ENCODE measurements at regions not wholly inside any gene's neighbourhood (a gene's known extent, or its start where the extent isn't known, plus 50 kb on each side); places are given as distances from the start of the nearest gene placed in this dataset.

- DNase-seq (ENCODE audit: low read depth) = no peak
Observed at GRCh38 chr11:29782447-29782846, 234.4 kb downstream of the KCNA4 start.

GRCh38 chr11:29781268-29781667 lies 235.6 kb downstream of the KCNA4 start:
- DNase-seq (ENCODE audit: low read depth) = no peak

GRCh38 chr11:29780756-29781155 lies 236.1 kb downstream of the KCNA4 start:
- DNase-seq (ENCODE audit: low read depth) = no peak

- DNase-seq (ENCODE audit: low read depth) = no peak
Observed at GRCh38 chr11:29773656-29774264, 243.1 kb downstream of the KCNA4 start.

GRCh38 chr11:29756871-29757270 lies 260.0 kb downstream of the KCNA4 start:
- DNase-seq (ENCODE audit: low read depth) = no peak

- DNase-seq (ENCODE audit: low read depth) = no peak
Observed at GRCh38 chr11:29755474-29755873, 261.4 kb downstream of the KCNA4 start.

- no peak for DNase-seq (ENCODE audit: low read depth)
Observed at GRCh38 chr11:29751618-29752017, 265.2 kb downstream of the KCNA4 start.

- no peak for DNase-seq (ENCODE audit: low read depth)
Observed at GRCh38 chr11:29750392-29750791, 266.4 kb downstream of the KCNA4 start.

GRCh38 chr11:29734287-29734686 lies 282.5 kb downstream of the KCNA4 start:
- DNase-seq (ENCODE audit: low read depth) = no peak

GRCh38 chr11:29713831-29714320 lies 303.0 kb downstream of the KCNA4 start:
- DNase-seq (ENCODE audit: low read depth) = no peak

- no peak for DNase-seq (ENCODE audit: low read depth)
Observed at GRCh38 chr11:29712616-29713015, 304.2 kb downstream of the KCNA4 start.

GRCh38 chr11:29707924-29708323 lies 308.9 kb downstream of the KCNA4 start:
- no peak for DNase-seq (ENCODE audit: low read depth)

- no peak for DNase-seq (ENCODE audit: low read depth)
Observed at GRCh38 chr11:29685361-29685760, 331.5 kb downstream of the KCNA4 start.

GRCh38 chr11:29682856-29683255 lies 334.0 kb downstream of the KCNA4 start:
- no peak for DNase-seq (ENCODE audit: low read depth)

GRCh38 chr11:29679996-29680395 lies 336.8 kb downstream of the KCNA4 start:
- no peak for DNase-seq (ENCODE audit: low read depth)

- DNase-seq (ENCODE audit: low read depth) = peak; percentile 10
Observed at GRCh38 chr11:29676993-29677392, 339.8 kb downstream of the KCNA4 start.

- DNase-seq (ENCODE audit: low read depth) = no peak
Observed at GRCh38 chr11:29669310-29669709, 347.5 kb downstream of the KCNA4 start.

- no peak for DNase-seq (ENCODE audit: low read depth)
Observed at GRCh38 chr11:29657709-29658108, 359.1 kb downstream of the KCNA4 start.

GRCh38 chr11:29656597-29656996 lies 360.2 kb downstream of the KCNA4 start:
- no peak for DNase-seq (ENCODE audit: low read depth)

- DNase-seq (ENCODE audit: low read depth) = no peak
Observed at GRCh38 chr11:29645373-29645772, 371.5 kb downstream of the KCNA4 start.

GRCh38 chr11:29641201-29641600 lies 375.6 kb downstream of the KCNA4 start:
- no peak for DNase-seq (ENCODE audit: low read depth)

- no peak for DNase-seq (ENCODE audit: low read depth)
Observed at GRCh38 chr11:29634744-29635143, 382.1 kb downstream of the KCNA4 start.

- DNase-seq (ENCODE audit: low read depth) = no peak
Observed at GRCh38 chr11:29634244-29634643, 382.6 kb downstream of the KCNA4 start.

- DNase-seq (ENCODE audit: low read depth) = peak; percentile 34
Observed at GRCh38 chr11:29629286-29629685, 387.5 kb downstream of the KCNA4 start.
